Tibial nerve (tissue), 4 donors: ENCODE measurements at regions not wholly inside any gene's neighbourhood (a gene's known extent, or its start where the extent isn't known, plus 50 kb on each side); places are given as distances from the start of the nearest gene placed in this dataset.

Source experiments
- DNase-seq, 2 donors: peaks; one replicate each; pipeline ENCODE4 v3.0.0-alpha.2; 2019; ENCODE audit warnings: low spot score in 2 of 2
- H3K27ac ChIP-seq, 4 donors: fragments of 200-600 bp; sonication (generic) in 3 of 4; one replicate each; pipeline ENCODE4 v1.5.1; 2017 to 2019; ENCODE audit warnings: mild to moderate bottlenecking in 1 of 4
- H3K27me3 ChIP-seq, 2 donors: fragments of 200-600 bp; sonication (generic) in 1 of 2; one replicate each; pipeline versions ENCODE4 v1.5.1 to v1.6.0; 2017 to 2019
- H3K36me3 ChIP-seq, 3 donors: fragments of 200-600 bp; sonication (generic); one replicate each; pipeline ENCODE4 v1.5.1; 2018 to 2019
- H3K4me1 ChIP-seq, 4 donors: fragments of 200-600 bp; sonication (generic) in 3 of 4; one replicate each; pipeline ENCODE4 v1.5.1; 2017 to 2019
- H3K4me3 ChIP-seq, 4 donors: fragments of 200-600 bp; sonication (generic) in 3 of 4; one replicate each; pipeline ENCODE4 v1.5.1; 2017 to 2019; ENCODE audit warnings: mild to moderate bottlenecking in 1 of 4, moderate library complexity in 1 of 4
- H3K9me3 ChIP-seq, 4 donors: fragments of 200-600 bp; sonication (generic) in 3 of 4; one replicate each; pipeline ENCODE4 v1.5.1; 2017 to 2019
- EP300 ChIP-seq, 2 donors: sonication (generic); formaldehyde crosslinking; IDR thresholded peaks; one replicate each; pipeline ENCODE4 v1.6.1; 2017; ENCODE audit warnings: antibody characterized with exemption in 2 of 2, mild to moderate bottlenecking in 1 of 2
- POLR2A ChIP-seq, 2 donors: fragments of 450-650 bp; IDR thresholded peaks; one replicate each; pipeline ENCODE4 v1.6.1; 2017; ENCODE audit warnings: antibody characterized with exemption in 2 of 2, mild to moderate bottlenecking in 2 of 2, moderate library complexity in 2 of 2
- WGBS, 2 donors: methylation state at CpG; one replicate each; pipeline ENCODE4 v1.1.5; 2018; 5-methylcytosine and 5-hydroxymethylcytosine counted together
- TF ChIP-seq, protein P1 (sequence below), 5 experiments: fragments of 200-600 bp in 3 of 5; fragments of 450-650 bp in 2 of 5; sonication (generic) in 3 of 5; IDR thresholded peaks; one replicate each; pipeline ENCODE4 v1.5.1; 2016 to 2019; ENCODE audit warnings: antibody characterized with exemption in 5 of 5, mild to moderate bottlenecking in 3 of 5, moderate library complexity in 2 of 5

DNA sequence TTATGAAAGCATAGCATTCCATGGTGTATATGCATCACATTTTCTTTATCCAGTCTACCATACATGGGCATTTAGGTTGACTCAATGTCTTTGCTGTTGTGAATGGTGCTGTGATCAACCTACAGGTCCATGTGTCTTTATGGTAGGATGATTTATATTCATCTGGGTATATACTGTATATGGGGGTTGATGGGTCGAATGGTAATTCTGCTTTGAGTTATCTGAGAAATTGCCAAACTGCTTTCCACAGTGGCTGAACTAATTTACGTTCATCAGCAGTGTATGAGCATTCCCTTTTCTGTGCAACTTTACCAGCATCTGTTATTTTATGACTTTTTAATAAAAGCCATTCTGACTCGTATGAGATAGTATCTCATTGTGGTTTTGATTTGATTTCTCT, 662.4 kb upstream of the BCHE start:
- no peaks in the 10 kb centered on the region for H3K36me3 ChIP-seq
- H3K27me3 ChIP-seq: no peaks in the 10 kb centered on the region
- no peaks in the 10 kb centered on the region for H3K4me1 ChIP-seq
- no peak overlapping the region for H3K4me3 ChIP-seq
- no peak overlapping the region for H3K27ac ChIP-seq
- WGBS, 2 donors: 71 to 73% methylated on average over 3 of the region's 3 CpGs
- TF ChIP-seq EP300 (IDR thresholded peaks at IDR 0.05): no peak
- TF ChIP-seq, protein P1, sequence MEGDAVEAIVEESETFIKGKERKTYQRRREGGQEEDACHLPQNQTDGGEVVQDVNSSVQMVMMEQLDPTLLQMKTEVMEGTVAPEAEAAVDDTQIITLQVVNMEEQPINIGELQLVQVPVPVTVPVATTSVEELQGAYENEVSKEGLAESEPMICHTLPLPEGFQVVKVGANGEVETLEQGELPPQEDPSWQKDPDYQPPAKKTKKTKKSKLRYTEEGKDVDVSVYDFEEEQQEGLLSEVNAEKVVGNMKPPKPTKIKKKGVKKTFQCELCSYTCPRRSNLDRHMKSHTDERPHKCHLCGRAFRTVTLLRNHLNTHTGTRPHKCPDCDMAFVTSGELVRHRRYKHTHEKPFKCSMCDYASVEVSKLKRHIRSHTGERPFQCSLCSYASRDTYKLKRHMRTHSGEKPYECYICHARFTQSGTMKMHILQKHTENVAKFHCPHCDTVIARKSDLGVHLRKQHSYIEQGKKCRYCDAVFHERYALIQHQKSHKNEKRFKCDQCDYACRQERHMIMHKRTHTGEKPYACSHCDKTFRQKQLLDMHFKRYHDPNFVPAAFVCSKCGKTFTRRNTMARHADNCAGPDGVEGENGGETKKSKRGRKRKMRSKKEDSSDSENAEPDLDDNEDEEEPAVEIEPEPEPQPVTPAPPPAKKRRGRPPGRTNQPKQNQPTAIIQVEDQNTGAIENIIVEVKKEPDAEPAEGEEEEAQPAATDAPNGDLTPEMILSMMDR (IDR thresholded peaks at IDR 0.05): no peak
- TF ChIP-seq POLR2A (IDR thresholded peaks at IDR 0.05): no peak
- no peaks in the 10 kb centered on the region for H3K9me3 ChIP-seq
- no peak for DNase-seq

- H3K27ac ChIP-seq: no peak overlapping the region
- no peak overlapping the region for H3K4me3 ChIP-seq
- TF ChIP-seq, protein P1 (IDR thresholded peaks at IDR 0.05): no peak
- no peak for TF ChIP-seq EP300 (IDR thresholded peaks at IDR 0.05)
- TF ChIP-seq POLR2A (IDR thresholded peaks at IDR 0.05): no peak
- no peaks in the 10 kb centered on the region for H3K27me3 ChIP-seq
- H3K9me3 ChIP-seq: no peaks in the 10 kb centered on the region
- WGBS, 2 donors: 51 to 53% methylated on average over 3 of the region's 3 CpGs
- H3K36me3 ChIP-seq: no peaks in the 10 kb centered on the region
- H3K4me1 ChIP-seq: no peaks in the 10 kb centered on the region
- DNase-seq: no peak
Observed at GRCh38 chr3:166498446-166498845, 661.2 kb upstream of the BCHE start.

GRCh38 chr3:166489826-166490225, 652.6 kb upstream of the BCHE start:
- Histone ChIP-seq H3K4me3 (no peak overlapping the region), H3K27me3 (no peaks in the 10 kb centered on the region), H3K36me3 (no peaks in the 10 kb centered on the region), H3K4me1 (no peaks in the 10 kb centered on the region), H3K9me3 (no peaks in the 10 kb centered on the region), H3K27ac (no peak overlapping the region)
- DNase-seq: no peak
- 95% methylated on average over 10 of the region's 10 CpGs for WGBS, 2 donors
- no peak for TF ChIP-seq EP300 (IDR thresholded peaks at IDR 0.05)
- no peak for TF ChIP-seq POLR2A (IDR thresholded peaks at IDR 0.05)
- TF ChIP-seq, protein P1 (IDR thresholded peaks at IDR 0.05): no peak

GRCh38 chr3:166488977-166489672, 651.9 kb upstream of the BCHE start:
- 94 to 96% methylated on average over 3 to 4 of the region's 5 CpGs for WGBS, 2 donors
- H3K4me1 ChIP-seq: no peaks in the 10 kb centered on the region
- no peaks in the 10 kb centered on the region for H3K9me3 ChIP-seq
- no peaks in the 10 kb centered on the region for H3K36me3 ChIP-seq
- no peak for TF ChIP-seq EP300 (IDR thresholded peaks at IDR 0.05)
- TF ChIP-seq, protein P1 (IDR thresholded peaks at IDR 0.05): no peak
- no peak for TF ChIP-seq POLR2A (IDR thresholded peaks at IDR 0.05)
- no peak overlapping the region for H3K27ac ChIP-seq
- no peak for DNase-seq
- no peak overlapping the region for H3K4me3 ChIP-seq
- H3K27me3 ChIP-seq: no peaks in the 10 kb centered on the region

DNA sequence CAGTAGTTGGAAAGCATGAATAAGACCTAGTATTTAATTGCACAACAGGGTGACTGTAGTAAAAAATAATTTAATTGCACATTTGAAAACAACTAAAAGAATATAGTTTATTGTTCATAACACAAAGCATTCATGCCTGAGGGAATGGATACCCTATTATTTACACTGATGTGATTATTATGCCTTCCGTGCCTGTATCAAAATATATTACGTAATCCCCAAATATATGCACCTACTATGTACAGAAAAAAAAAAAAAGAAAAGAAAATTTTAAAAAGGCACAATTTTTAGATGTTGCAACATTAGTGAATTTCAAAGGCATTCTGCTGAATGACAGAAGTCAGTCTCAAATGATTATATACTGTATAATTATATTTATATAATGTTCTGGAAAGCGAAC, 647.2 kb upstream of the BCHE start:
- Histone ChIP-seq H3K36me3 (no peaks in the 10 kb centered on the region), H3K4me3 (no peak overlapping the region), H3K27ac (no peak overlapping the region), H3K27me3 (no peaks in the 10 kb centered on the region), H3K4me1 (no peaks in the 10 kb centered on the region), H3K9me3 (no peaks in the 10 kb centered on the region)
- 63 to 72% methylated on average over 3 of the region's 3 CpGs for WGBS, 2 donors
- no peak for TF ChIP-seq POLR2A (IDR thresholded peaks at IDR 0.05)
- TF ChIP-seq, protein P1 (IDR thresholded peaks at IDR 0.05): no peak
- no peak for TF ChIP-seq EP300 (IDR thresholded peaks at IDR 0.05)
- DNase-seq: no peak
